ENCODE measurements at regions not wholly inside any gene's neighbourhood (a gene's known extent, or its start where the extent isn't known, plus 50 kb on each side); places are given as distances from the start of the nearest gene placed in this dataset.

GRCh38 chr13:106324444-106324843, 211.0 kb downstream of the EFNB2 start:
- TF ChIP-seq, protein P1, sequence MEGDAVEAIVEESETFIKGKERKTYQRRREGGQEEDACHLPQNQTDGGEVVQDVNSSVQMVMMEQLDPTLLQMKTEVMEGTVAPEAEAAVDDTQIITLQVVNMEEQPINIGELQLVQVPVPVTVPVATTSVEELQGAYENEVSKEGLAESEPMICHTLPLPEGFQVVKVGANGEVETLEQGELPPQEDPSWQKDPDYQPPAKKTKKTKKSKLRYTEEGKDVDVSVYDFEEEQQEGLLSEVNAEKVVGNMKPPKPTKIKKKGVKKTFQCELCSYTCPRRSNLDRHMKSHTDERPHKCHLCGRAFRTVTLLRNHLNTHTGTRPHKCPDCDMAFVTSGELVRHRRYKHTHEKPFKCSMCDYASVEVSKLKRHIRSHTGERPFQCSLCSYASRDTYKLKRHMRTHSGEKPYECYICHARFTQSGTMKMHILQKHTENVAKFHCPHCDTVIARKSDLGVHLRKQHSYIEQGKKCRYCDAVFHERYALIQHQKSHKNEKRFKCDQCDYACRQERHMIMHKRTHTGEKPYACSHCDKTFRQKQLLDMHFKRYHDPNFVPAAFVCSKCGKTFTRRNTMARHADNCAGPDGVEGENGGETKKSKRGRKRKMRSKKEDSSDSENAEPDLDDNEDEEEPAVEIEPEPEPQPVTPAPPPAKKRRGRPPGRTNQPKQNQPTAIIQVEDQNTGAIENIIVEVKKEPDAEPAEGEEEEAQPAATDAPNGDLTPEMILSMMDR (IDR thresholded peaks at IDR 0.05; ENCODE audit: insufficient read depth, low read depth, low read length), result no peak
- DNase-seq (ENCODE audit: low read depth), result no peak
- ChIA-PET POLR2A (no interaction called here), CTCF (no interaction called here)
- no peaks in the 10 kb centered on the region for H3K36me3 ChIP-seq (ENCODE audit: control insufficient read depth, insufficient read depth, low read length)
- H3K27me3 ChIP-seq (ENCODE audit: control insufficient read depth, insufficient read depth, low read length), result no peaks in the 10 kb centered on the region
- no peak overlapping the region for H3K4me3 ChIP-seq (ENCODE audit: low read depth, low read length)

GRCh38 chr13:106322628-106323027, 212.8 kb downstream of the EFNB2 start:
- no peaks in the 10 kb centered on the region for H3K36me3 ChIP-seq (ENCODE audit: control insufficient read depth, insufficient read depth, low read length)
- no peak overlapping the region for H3K4me3 ChIP-seq (ENCODE audit: low read depth, low read length)
- CTCF ChIA-PET, result no interaction called here
- TF ChIP-seq, protein P1 (IDR thresholded peaks at IDR 0.05; ENCODE audit: insufficient read depth, low read depth, low read length), result no peak
- H3K27me3 ChIP-seq (ENCODE audit: control insufficient read depth, insufficient read depth, low read length), result no peaks in the 10 kb centered on the region
- DNase-seq (ENCODE audit: low read depth), result no peak
- POLR2A ChIA-PET, result no interaction called here

DNA sequence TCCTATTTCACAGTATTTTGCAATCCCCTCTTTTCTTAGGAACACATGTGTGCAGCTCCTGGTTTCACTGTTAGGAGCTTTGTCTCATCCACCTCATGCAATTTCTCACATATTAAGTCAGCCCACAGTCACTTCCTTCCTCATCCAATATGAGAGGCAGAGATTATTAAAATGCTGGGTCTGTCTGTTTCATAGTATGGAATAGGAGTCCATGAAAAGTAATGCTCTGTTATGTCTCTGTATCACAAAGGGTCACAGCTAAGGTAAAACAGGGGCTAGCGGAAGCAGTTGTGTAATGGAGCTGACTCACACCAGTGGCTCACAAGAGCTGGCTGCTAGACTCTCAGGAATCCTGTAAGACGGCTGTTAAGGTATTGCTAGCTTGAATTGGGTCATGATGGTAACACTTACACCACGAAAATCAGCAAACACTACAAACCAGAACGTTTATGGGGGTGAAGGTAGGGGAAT, 216.5 kb downstream of the EFNB2 start:
- Histone ChIP-seq H3K4me3 (ENCODE audit: low read depth, low read length) (no peak overlapping the region), H3K36me3 (ENCODE audit: control insufficient read depth, insufficient read depth, low read length) (no peaks in the 10 kb centered on the region), H3K27me3 (ENCODE audit: control insufficient read depth, insufficient read depth, low read length) (no peaks in the 10 kb centered on the region)
- DNase-seq (ENCODE audit: low read depth), result peak; percentile 76
- TF ChIP-seq, protein P1 (IDR thresholded peaks at IDR 0.05; ENCODE audit: insufficient read depth, low read depth, low read length), result no peak
- POLR2A ChIA-PET, result interaction anchor here (0.6 to 0.8 kb wide), 2 partner anchors 30 to 44 kb away, joined by 3 read pairs; no protein-coding TSS in a partner anchor
- CTCF ChIA-PET, result interaction anchor here (1.1 to 1.7 kb wide), 2 partner anchors 12 to 41 kb away, joined by 3 read pairs; no protein-coding TSS in a partner anchor

DNA sequence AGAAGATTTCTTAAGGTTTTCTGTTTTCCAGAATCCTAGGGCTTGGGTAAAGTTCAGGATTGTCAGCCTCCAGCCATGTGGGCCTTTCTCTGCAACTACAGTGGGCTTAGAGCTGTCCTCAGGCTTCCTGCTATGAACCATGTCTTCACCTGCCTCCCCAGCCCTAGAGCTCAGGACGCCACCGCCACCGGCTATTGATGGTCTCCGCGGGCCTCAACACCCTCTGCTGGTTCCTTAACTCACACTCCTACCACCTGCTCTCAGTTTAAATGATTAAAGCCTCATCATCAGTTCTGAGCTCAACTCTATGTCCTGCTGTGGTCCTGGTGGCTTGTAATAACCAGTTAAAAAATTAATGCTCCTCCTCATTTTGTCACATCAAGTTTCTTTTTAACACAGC, 221.0 kb downstream of the EFNB2 start:
- ChIA-PET CTCF (no interaction called here), POLR2A (no interaction called here)
- TF ChIP-seq, protein P1 (IDR thresholded peaks at IDR 0.05; ENCODE audit: insufficient read depth, low read depth, low read length), result no peak
- no peak for DNase-seq (ENCODE audit: low read depth)
- Histone ChIP-seq H3K36me3 (ENCODE audit: control insufficient read depth, insufficient read depth, low read length) (no peaks in the 10 kb centered on the region), H3K4me3 (ENCODE audit: low read depth, low read length) (no peak overlapping the region), H3K27me3 (ENCODE audit: control insufficient read depth, insufficient read depth, low read length) (no peaks in the 10 kb centered on the region)

DNA sequence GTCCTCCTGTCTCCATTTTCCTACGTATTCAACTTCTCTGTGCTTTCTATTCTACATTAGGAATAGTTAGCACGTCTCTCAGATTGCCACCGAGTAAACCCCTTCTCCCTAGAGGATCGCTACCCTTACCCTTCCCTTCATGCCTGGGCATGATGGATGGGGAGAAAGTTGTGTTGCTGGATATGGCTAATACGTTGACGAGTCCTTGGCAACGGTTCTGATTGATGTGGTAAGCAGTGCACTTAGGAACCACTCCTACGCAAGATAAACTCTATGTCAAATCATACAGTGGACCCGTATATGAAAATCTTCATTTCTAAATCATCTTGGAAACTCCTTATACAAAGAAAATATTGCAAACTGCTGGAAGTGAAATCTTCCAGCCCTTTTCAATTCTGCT, 224.5 kb downstream of the EFNB2 start:
- POLR2A ChIA-PET, result no interaction called here
- CTCF ChIA-PET, result no interaction called here

More for the DNA sequence above, 224.5 kb downstream of the EFNB2 start:
- Histone ChIP-seq H3K27me3 (ENCODE audit: control insufficient read depth, insufficient read depth, low read length) (no peaks in the 10 kb centered on the region), H3K36me3 (ENCODE audit: control insufficient read depth, insufficient read depth, low read length) (no peaks in the 10 kb centered on the region), H3K4me3 (ENCODE audit: low read depth, low read length) (no peak overlapping the region)
- TF ChIP-seq, protein P1 (IDR thresholded peaks at IDR 0.05; ENCODE audit: insufficient read depth, low read depth, low read length), result no peak
- DNase-seq (ENCODE audit: low read depth), result no peak

Data from BJ (cell line).